ENCODE measurements at regions not wholly inside any gene's neighbourhood (a gene's known extent, or its start where the extent isn't known, plus 50 kb on each side); places are given as distances from the start of the nearest gene placed in this dataset.
"Not testable (repeated sequence)": the region's sequence is repeated elsewhere in the genome, so short reads cannot be mapped to it uniquely, and the experiment has no call there.

GRCh38 chr5:38680094-38680825 is 123.8 kb upstream of the LIFR start:
- no peak for DNase-seq

GRCh38 chr5:38681029-38681706 is 124.7 kb upstream of the LIFR start:
- no peak for DNase-seq

DNA sequence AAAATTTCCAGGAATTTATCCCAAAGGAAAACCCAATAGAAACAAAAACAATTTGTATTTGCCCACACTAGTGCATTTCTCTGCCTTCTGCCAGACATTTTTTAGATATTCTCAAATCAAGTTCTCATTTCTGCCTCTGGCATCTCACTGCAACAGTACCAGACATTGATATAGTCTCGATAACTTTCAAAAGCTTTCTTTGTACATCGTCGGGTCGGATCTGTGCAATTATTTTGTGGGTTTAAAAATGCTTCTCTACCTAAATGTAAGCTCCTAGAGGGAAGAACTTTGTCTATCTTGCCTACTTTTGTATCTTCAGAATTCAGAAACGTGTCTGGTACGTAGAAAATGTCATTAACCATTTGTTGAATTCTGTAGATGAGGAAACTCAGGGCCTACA is 125.5 kb upstream of the LIFR start:
- no peak for DNase-seq

DNA sequence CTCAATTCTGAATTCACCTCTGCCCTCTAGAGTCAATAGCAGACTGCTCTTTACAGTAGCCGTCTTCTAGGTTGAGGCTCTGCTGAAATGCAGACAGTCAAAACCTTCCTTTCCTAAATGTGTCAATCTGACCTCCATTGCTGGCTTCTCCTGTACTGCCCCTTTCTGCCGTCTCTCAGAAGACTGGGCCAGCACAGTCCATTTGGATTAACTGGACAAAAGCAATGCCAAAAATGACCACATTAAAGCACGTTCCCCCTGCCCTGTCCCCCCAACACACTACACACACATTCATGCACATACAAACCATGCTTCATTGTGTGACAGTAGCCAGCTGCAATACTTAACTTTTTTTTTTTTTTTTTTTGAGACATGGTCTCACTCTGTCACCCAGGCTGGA is 130.2 kb upstream of the LIFR start:
- no peak for DNase-seq

GRCh38 chr5:38692346-38692745 is 135.9 kb upstream of the LIFR start:
- no peak for DNase-seq

GRCh38 chr5:38692781-38693527 is 136.5 kb upstream of the LIFR start:
- DNase-seq = no peak

GRCh38 chr5:38695021-38695958 is 138.8 kb upstream of the LIFR start:
- no peak for DNase-seq

DNA sequence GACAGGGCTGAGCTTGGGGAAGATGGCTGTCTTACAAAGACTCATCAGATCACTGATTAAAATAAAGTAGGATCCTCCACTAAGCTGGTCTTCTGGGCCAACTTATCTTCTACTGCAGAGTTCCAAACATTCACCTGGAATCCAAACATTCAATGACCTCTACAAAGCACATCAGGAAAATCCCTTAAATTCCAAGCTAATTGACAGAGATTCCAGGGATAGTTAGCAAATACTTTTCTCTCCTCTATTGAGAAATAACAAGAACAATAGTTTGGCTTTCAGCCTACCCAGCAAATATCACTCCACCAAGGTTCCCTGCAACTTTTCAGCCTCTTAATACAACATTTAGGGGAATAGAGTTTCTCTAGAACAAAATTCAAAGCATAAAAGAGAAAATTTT is 140.6 kb upstream of the LIFR start:
- DNase-seq = no peak

DNA sequence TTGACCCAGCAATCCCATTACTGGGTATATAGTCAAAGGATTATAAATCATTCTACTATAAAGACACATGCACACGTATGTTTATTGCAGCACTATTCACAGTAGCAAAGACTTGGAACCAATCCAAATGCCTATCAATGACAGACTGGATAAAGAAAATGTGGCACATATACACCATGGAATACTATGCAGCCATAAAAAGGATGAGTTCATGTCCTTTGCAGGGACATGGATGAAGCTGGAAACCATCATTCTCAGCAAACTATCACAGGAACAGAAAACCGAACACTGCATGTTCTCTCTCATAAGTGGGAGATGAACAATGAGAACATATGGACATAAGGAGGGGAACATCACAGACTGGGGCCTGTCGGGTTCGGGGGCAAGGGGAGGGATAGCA is 140.3 kb upstream of the OSMR start:
- DNase-seq = not testable (repeated sequence)

GRCh38 chr5:38706376-38706775 is 139.4 kb upstream of the OSMR start:
- no peak for DNase-seq

- DNase-seq = no peak
Measured at GRCh38 chr5:38707352-38708210, 138.2 kb upstream of the OSMR start.

DNA sequence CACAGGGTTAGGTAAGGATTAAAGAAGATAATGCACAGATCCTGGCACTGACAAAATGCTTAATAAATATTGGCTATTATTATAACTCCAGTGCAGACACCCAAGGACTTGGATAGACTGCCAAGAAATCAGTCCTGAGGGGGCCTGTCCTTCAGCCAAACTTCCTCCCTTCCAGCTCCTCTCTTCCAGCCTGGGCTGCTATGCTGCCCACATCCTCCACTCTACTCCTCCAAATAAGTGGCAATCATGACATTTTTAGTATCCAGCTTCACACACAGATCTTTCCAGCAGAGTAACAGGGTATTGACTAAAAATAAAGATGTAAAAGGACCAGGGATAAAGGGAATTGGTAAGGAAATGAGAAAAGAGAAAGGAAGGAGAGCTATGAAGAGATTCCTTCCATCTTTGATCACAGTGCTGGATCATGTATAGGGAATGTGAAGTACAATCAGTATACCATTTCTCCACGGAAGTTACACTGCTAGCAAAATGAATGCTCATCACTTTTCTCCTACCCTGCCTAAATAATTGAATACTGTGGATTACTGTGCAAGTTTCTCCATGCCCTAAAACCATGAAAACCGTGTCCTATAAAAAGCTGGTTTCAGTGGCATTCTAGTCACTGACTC is 136.0 kb upstream of the OSMR start:
- DNase-seq = no peak

DNA sequence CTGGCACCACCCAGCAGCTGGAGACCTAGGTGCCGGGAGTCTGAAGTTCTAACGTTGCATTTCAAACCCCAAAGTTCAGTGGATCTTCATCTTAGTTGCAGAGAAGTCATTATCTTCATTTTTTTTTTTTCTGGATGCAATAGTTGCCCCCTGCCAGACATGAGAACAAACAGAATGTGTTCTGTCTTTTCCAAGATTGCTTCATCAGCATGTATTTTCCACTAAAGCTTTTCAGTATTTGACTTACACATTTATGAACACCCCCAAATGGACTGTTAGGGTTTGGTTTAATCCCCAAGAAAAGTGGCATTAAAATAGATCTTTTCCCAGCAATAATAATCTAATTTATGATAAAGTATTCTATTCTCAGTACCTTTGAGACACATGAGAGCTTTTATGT is 135.2 kb upstream of the OSMR start:
- no peak for DNase-seq

DNA sequence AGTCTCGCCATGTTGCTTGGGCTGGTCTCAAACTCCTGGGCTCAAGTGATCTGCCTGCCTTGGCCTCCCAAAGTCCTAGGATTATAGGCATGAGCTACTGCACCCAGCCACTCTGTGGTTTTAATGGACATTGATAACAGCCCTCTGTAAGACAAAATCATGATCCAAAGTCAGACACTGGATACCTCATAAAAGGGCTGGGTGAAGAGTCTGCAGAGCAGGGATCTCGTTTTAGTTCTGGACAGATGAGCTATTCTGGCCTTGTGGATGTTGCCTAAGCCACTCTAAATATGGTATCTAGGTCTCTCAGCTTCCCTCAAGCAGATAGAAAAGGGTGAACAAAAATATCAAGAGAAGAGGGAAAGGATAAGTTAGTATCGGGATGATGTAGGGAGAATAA is 133.4 kb upstream of the OSMR start:
- no peak for DNase-seq

DNA sequence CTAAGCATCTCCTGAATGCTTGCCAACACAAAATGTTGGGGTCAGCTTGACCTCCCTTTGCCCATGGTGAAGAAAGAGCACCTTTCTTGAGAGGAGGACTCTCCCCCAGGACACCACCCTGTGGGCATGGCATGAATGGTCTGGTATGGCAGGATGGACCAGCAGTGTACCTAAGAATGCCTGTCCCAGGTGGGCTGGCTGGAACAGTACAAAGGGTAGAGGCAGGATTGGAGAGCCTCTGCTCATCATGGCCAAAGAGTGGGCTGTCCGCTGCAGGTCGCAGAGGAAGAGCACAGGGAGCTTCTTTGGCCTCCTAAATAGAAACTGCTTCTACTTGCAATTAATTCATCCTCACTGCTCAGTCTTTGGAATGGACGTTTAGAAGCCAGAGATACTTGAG is 131.6 kb upstream of the OSMR start:
- DNase-seq = no peak

DNA sequence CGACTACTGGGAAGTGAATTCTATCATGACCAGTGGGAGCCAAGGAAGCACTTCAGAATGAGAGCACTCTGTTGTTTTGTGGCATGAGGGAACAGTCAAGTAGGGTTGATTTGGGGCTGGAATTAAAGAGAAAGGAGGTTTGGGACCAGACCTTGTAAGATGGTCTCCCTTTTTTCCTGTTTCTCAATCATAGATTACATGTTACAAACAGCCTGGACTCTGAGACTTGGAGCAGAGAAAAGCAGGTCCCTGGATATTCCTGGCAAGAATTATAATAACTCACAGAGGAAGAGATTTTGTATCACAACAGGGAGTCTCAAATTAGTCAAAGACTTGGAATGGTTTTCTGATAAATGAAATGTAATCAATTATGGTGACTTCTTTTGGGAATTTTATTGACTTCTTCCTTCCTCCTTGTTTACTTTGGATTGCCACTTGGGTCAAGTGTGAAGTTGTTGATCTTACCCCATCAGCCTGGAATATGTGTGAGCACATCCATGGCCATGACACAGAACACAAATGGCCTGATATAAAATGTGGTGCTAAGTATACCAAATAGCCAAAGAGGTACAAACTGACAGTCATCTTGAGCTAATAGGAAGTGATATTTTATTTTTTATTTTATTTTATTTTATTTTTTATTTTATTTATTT is 131.0 kb upstream of the OSMR start:
- no peak for DNase-seq

- no peak for DNase-seq
Measured at GRCh38 chr5:38715696-38716095, 130.1 kb upstream of the OSMR start.

DNA sequence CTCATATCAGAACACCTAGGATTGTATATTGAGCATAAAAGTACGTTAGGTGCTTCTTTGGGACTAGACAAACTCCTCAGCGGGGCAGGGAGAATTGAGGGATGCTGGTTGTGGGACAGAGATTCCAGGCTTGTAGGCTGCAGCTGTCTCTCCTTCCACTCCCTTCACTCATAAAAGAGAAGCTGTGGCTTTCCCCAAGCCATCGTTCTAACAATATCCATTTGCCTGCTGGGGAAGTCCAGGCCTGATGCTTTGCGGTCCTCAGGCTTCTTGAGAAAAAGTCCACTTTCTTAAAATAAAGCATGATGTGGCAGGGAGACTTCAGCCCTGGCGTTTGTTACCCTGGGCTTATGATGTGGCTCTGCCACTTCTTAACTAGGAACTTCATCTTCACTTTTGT is 129.3 kb upstream of the OSMR start:
- no peak for DNase-seq

GRCh38 chr5:38718771-38719391 is 126.9 kb upstream of the OSMR start:
- no peak for DNase-seq

GRCh38 chr5:38719403-38719802 is 126.4 kb upstream of the OSMR start:
- no peak for DNase-seq
